ENCODE measurements at regions not wholly inside any gene's neighbourhood (a gene's known extent, or its start where the extent isn't known, plus 50 kb on each side); places are given as distances from the start of the nearest gene placed in this dataset.

- no peak for DNase-seq
- Mint-ChIP-seq H3K36me3 (ENCODE audit: low read depth) (no peaks in the 10 kb centered on the region), H3K4me3 (no peak overlapping the region), H3K4me1 (ENCODE audit: low read depth) (no peaks in the 10 kb centered on the region), H3K9me3 (no peaks in the 10 kb centered on the region), H3K27me3 (no peaks in the 10 kb centered on the region), H3K27ac (no peak overlapping the region)
Observed at GRCh38 chr4:36757580-36758311, 476.3 kb downstream of the DTHD1 start.

GRCh38 chr4:36758312-36759178 is 477.1 kb downstream of the DTHD1 start:
- Mint-ChIP-seq H3K36me3 (ENCODE audit: low read depth) (no peaks in the 10 kb centered on the region), H3K27me3 (no peaks in the 10 kb centered on the region), H3K4me3 (no peak overlapping the region), H3K9me3 (no peaks in the 10 kb centered on the region), H3K27ac (no peak overlapping the region), H3K4me1 (ENCODE audit: low read depth) (no peaks in the 10 kb centered on the region)
- DNase-seq = no peak

- Mint-ChIP-seq H3K4me1 (ENCODE audit: low read depth) (no peaks in the 10 kb centered on the region), H3K36me3 (ENCODE audit: low read depth) (no peaks in the 10 kb centered on the region), H3K27ac (no peak overlapping the region), H3K27me3 (no peaks in the 10 kb centered on the region), H3K9me3 (no peaks in the 10 kb centered on the region), H3K4me3 (no peak overlapping the region)
- DNase-seq = no peak
Observed at GRCh38 chr4:36761607-36762006, 480.2 kb downstream of the DTHD1 start.

- no peak overlapping the region for H3K27ac Mint-ChIP-seq
- no peaks in the 10 kb centered on the region for H3K36me3 Mint-ChIP-seq (ENCODE audit: low read depth)
- H3K27me3 Mint-ChIP-seq = no peaks in the 10 kb centered on the region
- no peak overlapping the region for H3K4me3 Mint-ChIP-seq
- H3K4me1 Mint-ChIP-seq (ENCODE audit: low read depth) = no peaks in the 10 kb centered on the region
- no peak for DNase-seq
- H3K9me3 Mint-ChIP-seq = no peaks in the 10 kb centered on the region
Observed at GRCh38 chr4:36763814-36764213, 480.7 kb upstream of the NWD2 start.

GRCh38 chr4:36767596-36767995 is 476.9 kb upstream of the NWD2 start:
- no peak for DNase-seq
- no peak overlapping the region for H3K4me3 Mint-ChIP-seq
- H3K4me1 Mint-ChIP-seq (ENCODE audit: low read depth) = peaks cover 2% of the 10 kb centered on the region
- H3K9me3 Mint-ChIP-seq = no peaks in the 10 kb centered on the region
- H3K27ac Mint-ChIP-seq = no peak overlapping the region
- H3K27me3 Mint-ChIP-seq = no peaks in the 10 kb centered on the region
- H3K36me3 Mint-ChIP-seq (ENCODE audit: low read depth) = no peaks in the 10 kb centered on the region

GRCh38 chr4:36771411-36772153 is 473.0 kb upstream of the NWD2 start:
- DNase-seq = no peak
- peaks cover 2% of the 10 kb centered on the region for H3K4me1 Mint-ChIP-seq (ENCODE audit: low read depth)
- no peaks in the 10 kb centered on the region for H3K9me3 Mint-ChIP-seq
- no peaks in the 10 kb centered on the region for H3K36me3 Mint-ChIP-seq (ENCODE audit: low read depth)
- no peak overlapping the region for H3K4me3 Mint-ChIP-seq
- H3K27me3 Mint-ChIP-seq = no peaks in the 10 kb centered on the region
- no peak overlapping the region for H3K27ac Mint-ChIP-seq

- no peak overlapping the region for H3K4me3 Mint-ChIP-seq
- no peaks in the 10 kb centered on the region for H3K36me3 Mint-ChIP-seq (ENCODE audit: low read depth)
- no peak for DNase-seq
- H3K27ac Mint-ChIP-seq = no peak overlapping the region
- no peaks in the 10 kb centered on the region for H3K27me3 Mint-ChIP-seq
- peaks cover 2% of the 10 kb centered on the region for H3K4me1 Mint-ChIP-seq (ENCODE audit: low read depth)
- no peaks in the 10 kb centered on the region for H3K9me3 Mint-ChIP-seq
Observed at GRCh38 chr4:36772154-36772516, 472.4 kb upstream of the NWD2 start.

GRCh38 chr4:36773467-36773866 is 471.1 kb upstream of the NWD2 start:
- no peak for DNase-seq
- H3K27ac Mint-ChIP-seq = no peak overlapping the region
- H3K27me3 Mint-ChIP-seq = no peaks in the 10 kb centered on the region
- H3K4me1 Mint-ChIP-seq (ENCODE audit: low read depth) = peaks cover 2% of the 10 kb centered on the region
- H3K4me3 Mint-ChIP-seq = no peak overlapping the region
- no peaks in the 10 kb centered on the region for H3K36me3 Mint-ChIP-seq (ENCODE audit: low read depth)
- no peaks in the 10 kb centered on the region for H3K9me3 Mint-ChIP-seq

- Mint-ChIP-seq H3K4me3 (no peak overlapping the region), H3K9me3 (peaks cover 3% of the 10 kb centered on the region), H3K27ac (no peak overlapping the region), H3K36me3 (ENCODE audit: low read depth) (no peaks in the 10 kb centered on the region), H3K4me1 (ENCODE audit: low read depth) (peaks cover 2% of the 10 kb centered on the region), H3K27me3 (no peaks in the 10 kb centered on the region)
- no peak for DNase-seq
Observed at GRCh38 chr4:36775544-36775943, 469.0 kb upstream of the NWD2 start.

- Mint-ChIP-seq H3K4me1 (ENCODE audit: low read depth) (no peaks in the 10 kb centered on the region), H3K4me3 (no peak overlapping the region), H3K36me3 (ENCODE audit: low read depth) (no peaks in the 10 kb centered on the region), H3K27me3 (no peaks in the 10 kb centered on the region), H3K9me3 (peaks cover 3% of the 10 kb centered on the region), H3K27ac (no peak overlapping the region)
- DNase-seq = no peak
Observed at GRCh38 chr4:36779601-36780000, 464.9 kb upstream of the NWD2 start.

- no peaks in the 10 kb centered on the region for H3K36me3 Mint-ChIP-seq (ENCODE audit: low read depth)
- no peaks in the 10 kb centered on the region for H3K9me3 Mint-ChIP-seq
- H3K4me3 Mint-ChIP-seq = no peak overlapping the region
- DNase-seq = no peak
- H3K27ac Mint-ChIP-seq = no peak overlapping the region
- H3K4me1 Mint-ChIP-seq (ENCODE audit: low read depth) = no peaks in the 10 kb centered on the region
- H3K27me3 Mint-ChIP-seq = no peaks in the 10 kb centered on the region
Observed at GRCh38 chr4:36785973-36786372, 458.6 kb upstream of the NWD2 start.

GRCh38 chr4:36786519-36786918 is 458.0 kb upstream of the NWD2 start:
- no peak overlapping the region for H3K4me3 Mint-ChIP-seq
- H3K27me3 Mint-ChIP-seq = no peaks in the 10 kb centered on the region
- no peaks in the 10 kb centered on the region for H3K9me3 Mint-ChIP-seq
- H3K36me3 Mint-ChIP-seq (ENCODE audit: low read depth) = no peaks in the 10 kb centered on the region
- DNase-seq = no peak
- H3K4me1 Mint-ChIP-seq (ENCODE audit: low read depth) = no peaks in the 10 kb centered on the region
- no peak overlapping the region for H3K27ac Mint-ChIP-seq

GRCh38 chr4:36794716-36795115 is 449.8 kb upstream of the NWD2 start:
- Mint-ChIP-seq H3K36me3 (ENCODE audit: low read depth) (no peaks in the 10 kb centered on the region), H3K4me1 (ENCODE audit: low read depth) (no peaks in the 10 kb centered on the region), H3K9me3 (no peaks in the 10 kb centered on the region), H3K27ac (no peak overlapping the region), H3K4me3 (no peak overlapping the region), H3K27me3 (no peaks in the 10 kb centered on the region)
- DNase-seq = no peak

GRCh38 chr4:36812149-36812548 is 432.4 kb upstream of the NWD2 start:
- Mint-ChIP-seq H3K4me3 (no peak overlapping the region), H3K9me3 (no peaks in the 10 kb centered on the region), H3K4me1 (ENCODE audit: low read depth) (no peaks in the 10 kb centered on the region), H3K36me3 (ENCODE audit: low read depth) (no peaks in the 10 kb centered on the region), H3K27me3 (no peaks in the 10 kb centered on the region), H3K27ac (no peak overlapping the region)
- DNase-seq = no peak

- no peak for DNase-seq
- H3K27ac Mint-ChIP-seq = no peak overlapping the region
- H3K9me3 Mint-ChIP-seq = no peaks in the 10 kb centered on the region
- H3K4me1 Mint-ChIP-seq (ENCODE audit: low read depth) = no peaks in the 10 kb centered on the region
- no peaks in the 10 kb centered on the region for H3K36me3 Mint-ChIP-seq (ENCODE audit: low read depth)
- H3K27me3 Mint-ChIP-seq = no peaks in the 10 kb centered on the region
- H3K4me3 Mint-ChIP-seq = no peak overlapping the region
Observed at GRCh38 chr4:36815536-36815935, 429.0 kb upstream of the NWD2 start.

Data from activated T-cell treated with anti-CD3 and anti-CD28 coated beads, Interleukin-2, amount 50 U/mL, for 24 hours (primary cell).